CD4-positive, alpha-beta T cell treated with Interleukin-12 subunit alpha and Interleukin-12 subunit beta, for 1 hour (primary cell): ENCODE measurements at regions not wholly inside any gene's neighbourhood (a gene's known extent, or its start where the extent isn't known, plus 50 kb on each side); places are given as distances from the start of the nearest gene placed in this dataset.

ENCODE experiments used
- DNase-seq: peaks from one replicate; pipeline ENCODE4 v3.0.0-alpha.2; 2020

DNA sequence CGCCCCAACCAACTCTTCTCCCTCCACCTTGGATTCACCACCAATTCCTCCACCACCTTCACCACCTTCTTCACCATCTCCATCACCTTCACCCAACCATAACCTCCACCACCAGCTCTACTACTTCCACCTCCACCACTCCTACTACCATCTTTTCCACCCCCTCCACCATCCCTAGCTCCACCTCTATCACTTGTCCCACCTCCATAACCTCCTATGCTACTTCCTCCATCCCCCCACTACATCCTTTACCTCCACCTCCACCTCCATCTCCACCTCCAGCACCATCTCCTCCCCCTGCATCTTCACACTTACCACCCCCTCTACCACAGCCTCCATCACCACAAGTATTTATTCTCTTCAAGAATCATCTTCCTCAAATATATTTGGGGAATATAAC is 254.9 kb upstream of the EGLN3 start:
- DNase-seq = no peak

DNA sequence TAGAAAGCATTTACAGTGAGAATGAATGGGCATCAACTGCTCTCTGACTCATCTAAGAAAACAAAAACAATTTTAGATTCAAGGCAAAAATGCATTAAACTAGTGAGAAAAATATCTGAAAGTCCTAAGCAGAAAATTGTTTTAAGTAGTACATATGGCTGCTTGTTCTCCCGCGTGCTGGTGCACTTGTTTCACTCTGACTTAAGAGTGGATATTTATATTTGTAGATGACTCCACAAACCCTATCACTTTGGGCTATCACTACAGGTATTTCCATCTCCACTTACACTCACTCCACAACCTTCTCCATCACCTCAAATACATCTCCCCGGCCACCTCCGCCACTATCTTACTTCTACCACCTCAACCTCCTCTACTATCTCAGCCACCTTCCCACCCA is 253.9 kb upstream of the EGLN3 start:
- no peak for DNase-seq

DNA sequence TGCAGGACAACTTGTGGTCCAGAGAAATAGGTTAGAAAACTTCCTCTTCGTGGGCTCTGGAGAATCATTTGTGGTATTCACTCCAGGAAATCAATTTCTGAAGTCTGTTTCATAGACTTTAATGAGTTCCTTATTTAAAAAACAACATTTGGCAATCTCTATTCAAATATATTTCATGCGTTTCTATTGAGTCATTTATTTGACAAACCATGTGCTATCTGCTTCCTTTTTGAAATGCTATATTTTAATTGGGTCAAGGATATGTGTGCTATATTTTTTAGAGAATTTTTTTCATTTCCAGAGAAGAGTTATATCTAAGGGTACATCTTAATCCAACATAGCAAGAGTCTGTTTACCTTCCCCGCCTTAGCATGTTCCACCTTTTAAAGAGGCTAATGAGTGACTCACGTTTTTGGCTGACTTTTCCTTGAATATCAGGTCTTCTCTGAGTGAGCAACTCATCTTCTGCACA is 252.4 kb upstream of the EGLN3 start:
- DNase-seq = no peak

DNA sequence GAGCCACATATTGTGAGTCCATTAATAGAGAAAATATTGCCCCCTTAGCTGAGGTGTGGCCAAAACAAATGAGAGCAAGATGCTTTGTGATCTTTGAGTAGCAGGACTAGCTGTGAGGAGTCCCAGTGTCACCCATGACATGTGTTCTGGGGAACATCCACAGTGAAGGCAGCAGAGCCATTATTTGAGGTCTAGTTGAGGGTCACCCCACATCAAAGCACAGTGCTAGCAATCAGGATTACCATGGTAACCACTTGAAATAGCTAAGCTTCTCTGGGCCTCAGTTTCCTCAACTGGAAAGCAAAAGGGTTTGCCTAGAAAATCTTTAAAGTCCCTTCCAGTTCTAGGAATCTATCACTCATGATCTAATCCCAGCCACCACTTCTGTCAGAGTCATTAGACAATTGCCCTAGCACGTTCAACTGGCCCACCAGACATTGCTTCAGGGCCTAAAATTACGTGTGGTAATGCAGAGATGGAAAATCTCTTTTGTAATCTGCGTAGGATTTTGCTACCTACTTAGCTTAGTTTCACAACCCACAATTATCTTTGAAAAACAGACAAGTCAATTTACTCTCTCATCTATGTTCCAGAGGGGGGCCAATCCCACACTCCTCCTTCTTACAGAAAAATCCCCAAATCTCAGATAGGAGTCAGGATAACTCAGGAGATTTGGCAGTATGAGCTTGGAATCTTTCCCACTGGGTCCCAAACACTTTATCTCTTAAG is 251.2 kb upstream of the EGLN3 start:
- DNase-seq = no peak

DNA sequence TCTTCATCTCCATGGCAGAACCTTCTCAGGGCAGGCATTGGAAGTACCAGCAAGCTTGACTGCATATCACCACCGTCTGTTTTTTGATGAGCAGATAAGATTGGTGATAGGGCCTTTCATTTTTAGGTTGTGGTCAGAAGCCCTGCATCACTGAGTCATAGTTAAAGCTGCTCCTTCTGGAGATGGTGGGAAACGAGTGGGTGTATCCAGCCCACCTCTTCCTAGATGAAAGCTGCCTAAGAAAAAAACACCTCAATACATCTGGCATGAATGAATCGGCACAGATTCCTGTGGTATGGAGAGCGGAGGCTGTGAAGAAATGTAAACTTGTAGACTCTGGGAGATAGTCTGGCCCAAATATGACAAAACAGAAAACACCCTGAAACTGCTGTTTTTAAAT is 248.7 kb upstream of the EGLN3 start:
- DNase-seq = no peak

DNA sequence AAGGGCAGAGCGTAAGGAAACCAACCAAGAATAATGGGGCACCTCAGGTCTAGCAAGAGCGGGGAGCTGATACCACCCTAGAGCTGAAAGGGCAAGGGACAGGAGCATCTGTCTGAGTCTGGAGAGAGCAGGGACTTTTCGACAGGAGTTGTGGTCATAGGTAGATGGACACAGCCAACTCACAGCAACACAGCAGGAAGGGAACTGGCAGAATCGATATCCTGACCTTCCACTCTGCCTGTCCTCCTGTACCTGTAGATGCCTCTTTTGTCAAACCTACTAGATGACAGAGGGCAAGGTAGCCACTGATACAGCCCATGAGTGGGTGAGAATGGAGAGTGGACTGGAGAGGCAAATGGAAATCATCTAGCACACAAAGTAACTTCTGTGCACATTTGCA is 247.2 kb upstream of the EGLN3 start:
- no peak for DNase-seq

DNA sequence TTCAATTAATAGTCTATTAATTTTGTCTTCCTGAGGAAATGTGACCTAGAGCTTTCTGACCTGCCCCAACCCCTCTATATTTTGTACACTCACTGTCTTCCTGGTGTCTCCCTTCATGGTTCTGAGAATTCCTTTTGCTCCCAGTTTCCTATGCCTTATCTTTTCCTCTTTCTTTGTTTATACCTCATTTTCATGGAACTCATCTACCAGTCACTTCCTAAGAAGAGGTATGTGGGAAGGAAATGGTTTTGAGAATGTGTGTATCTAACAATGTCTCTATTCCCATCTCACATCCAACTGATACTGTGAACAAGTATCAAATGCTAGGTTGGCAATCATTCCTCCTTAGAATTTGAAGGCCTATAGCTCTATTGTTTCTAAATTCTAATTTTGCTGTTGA is 245.1 kb upstream of the EGLN3 start:
- no peak for DNase-seq

DNA sequence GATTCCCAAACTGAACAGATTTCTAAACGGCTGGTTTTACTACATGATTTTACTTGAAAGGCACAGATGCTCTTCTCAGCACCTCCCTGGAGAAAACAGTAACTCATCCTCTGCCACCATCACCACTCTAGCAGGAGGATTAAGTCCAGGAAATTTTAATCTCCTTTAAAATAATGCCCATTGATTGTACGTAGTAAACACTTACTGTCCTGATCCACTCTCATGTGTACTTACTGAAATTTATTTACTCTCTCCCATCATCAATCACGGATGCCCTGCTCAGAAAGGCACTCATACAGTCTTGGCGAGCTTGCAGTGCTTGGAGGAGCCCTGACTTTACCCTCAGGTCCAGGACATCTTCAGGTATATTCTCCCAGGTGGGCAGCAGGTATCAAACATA is 239.8 kb upstream of the EGLN3 start:
- DNase-seq = no peak

DNA sequence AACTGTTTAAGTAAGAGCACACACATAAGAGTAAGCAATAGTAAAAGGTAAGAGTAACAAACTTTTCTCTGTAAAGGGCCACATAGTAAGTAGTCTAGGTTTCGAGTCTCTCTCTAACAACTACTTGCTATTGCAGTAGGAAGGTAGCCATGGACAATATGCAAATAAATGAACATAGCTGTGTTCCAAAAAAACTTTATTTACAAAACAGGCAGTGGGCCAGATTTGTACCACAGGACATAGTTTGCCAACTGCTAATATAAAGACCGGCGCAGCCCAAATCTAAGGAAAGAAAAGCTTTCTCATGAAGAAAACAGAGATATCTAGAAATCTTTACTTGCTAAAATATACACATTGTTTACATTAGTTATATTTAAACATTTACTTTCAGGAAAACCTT is 239.0 kb upstream of the EGLN3 start:
- DNase-seq = no peak

DNA sequence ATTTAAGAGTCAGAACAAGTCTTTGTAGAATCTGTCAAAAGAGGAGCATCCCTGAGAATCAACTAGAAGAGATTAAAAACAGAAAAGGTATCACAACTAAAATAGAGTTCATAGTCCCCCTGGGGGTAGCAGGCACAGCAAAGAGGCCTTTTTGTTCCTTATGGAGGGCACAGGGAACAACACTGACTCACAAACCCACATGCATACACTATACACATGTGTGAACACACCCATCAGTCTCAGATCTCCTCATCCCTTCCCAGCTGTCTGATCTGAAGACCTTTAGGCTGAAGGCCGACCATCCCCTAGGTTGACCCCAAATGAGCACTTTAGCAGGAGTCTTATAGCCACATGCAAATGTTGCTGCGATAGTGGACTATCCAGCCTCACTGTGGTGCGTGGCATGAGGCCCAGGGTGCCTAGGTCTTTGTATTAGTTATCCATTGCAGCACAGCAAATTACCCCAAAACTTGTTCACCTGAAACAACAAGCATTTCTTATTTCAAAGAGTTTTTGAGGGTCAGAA is 236.7 kb upstream of the EGLN3 start:
- DNase-seq = no peak

DNA sequence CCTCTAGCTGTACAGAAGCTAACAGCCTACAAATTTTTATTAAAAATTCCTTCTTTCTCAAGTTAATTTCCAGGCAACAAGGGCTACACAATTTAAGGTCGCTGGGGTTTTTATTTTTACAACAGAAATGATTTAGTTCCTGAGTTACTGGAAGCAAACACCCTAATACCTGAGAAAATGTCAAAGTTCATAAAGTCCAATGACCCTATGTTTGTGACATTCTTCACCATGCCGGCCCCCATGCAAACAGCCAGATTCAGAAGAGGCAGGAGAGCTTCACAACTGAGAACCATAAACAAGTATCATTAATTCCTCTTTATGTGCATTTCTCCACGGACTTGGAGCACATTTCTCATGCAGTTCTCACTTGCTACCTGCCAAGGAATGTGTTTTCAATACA is 236.2 kb upstream of the EGLN3 start:
- no peak for DNase-seq

DNA sequence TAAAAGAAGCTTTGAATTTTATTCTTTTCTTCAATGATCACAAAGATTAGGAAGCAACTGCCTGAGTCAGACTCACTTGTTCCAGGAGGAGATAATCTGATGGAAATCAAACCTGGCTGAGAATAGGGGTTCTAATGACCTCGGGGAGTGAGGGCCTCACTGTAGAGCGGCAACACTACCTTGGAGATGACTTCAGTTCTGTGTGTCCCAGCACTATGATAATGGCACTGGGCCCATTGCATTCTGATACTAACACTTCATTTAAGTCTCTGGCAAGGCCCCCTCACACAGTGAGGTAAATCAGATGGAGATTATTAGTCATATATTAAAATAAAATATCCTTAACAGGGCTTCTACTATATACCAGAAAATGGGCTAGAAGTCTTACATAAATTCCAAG is 233.3 kb upstream of the EGLN3 start:
- no peak for DNase-seq

DNA sequence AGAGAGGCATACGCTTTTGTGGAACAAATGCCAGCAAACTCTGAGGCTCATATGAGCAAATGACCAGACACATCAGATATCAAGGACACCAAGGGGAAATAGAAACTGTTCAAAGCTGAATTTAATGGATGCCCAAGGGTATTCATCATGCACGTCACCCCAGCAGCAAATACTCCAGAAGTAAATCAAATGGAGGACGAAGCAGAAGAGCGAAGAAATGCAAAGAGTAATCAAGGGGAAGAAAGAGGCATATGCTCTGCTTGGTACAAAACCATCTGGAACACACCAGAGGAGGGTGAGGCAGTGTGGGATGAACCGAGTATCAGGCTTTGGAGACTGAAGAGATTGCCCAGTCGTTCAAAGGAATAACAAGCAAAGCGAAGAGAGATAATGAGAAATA is 232.6 kb upstream of the EGLN3 start:
- no peak for DNase-seq

DNA sequence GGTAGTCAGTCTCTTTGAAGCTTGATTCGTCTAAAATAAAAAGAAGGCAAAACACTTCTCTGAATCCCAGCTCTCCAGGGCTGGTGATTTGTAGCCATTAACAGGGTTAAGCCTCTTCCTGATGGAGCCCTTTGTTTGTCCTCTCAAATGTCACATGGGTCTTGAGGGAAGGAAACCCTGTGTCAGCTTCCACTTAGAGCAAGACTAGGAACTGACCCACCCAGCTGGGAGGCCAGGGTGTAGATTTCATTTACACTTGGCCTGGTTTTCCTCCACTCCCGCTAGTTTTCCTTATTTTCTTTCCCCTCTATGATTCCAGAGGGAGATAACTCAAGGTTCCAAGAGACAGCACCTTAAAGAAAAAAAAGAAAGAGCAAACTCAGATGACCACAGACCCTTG is 230.5 kb upstream of the EGLN3 start:
- DNase-seq = no peak

DNA sequence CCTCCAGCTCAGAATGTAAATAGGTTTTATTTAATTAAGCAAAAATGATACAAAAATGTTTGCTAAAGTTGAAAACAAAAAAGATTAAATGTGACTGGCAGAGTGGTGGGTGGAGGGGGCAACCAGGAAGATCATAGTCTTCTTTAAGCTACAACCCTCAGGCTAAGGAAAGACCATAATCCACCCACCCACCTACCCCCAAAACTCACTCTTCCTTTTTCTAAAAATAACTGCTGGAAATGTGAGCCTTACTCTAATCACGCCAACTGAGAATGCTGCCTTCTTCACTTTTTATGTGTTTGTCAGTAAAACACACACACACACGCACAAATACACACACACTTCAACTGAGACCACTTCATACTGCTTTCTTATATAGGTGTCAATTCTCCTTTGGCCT is 230.0 kb upstream of the EGLN3 start:
- DNase-seq = no peak

DNA sequence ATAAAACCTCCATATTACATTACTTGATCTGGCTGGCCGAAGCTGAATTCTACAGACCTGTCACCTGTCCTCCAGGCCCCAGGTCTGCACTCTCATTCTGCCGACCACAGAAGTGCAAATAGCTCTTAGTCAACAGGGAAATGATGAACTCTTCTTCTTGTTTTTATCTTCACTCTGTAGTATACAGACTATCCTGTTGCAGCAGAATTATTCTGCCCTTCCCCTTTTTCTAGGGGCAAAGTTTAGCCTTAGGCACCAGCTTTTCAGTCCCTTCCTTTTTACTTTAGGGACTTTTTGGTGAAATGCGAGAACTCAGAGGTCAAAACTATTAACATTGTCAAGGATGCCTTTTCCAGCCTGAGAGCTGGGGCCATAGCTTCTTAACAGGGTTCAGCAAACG is 229.6 kb upstream of the EGLN3 start:
- DNase-seq = no peak

DNA sequence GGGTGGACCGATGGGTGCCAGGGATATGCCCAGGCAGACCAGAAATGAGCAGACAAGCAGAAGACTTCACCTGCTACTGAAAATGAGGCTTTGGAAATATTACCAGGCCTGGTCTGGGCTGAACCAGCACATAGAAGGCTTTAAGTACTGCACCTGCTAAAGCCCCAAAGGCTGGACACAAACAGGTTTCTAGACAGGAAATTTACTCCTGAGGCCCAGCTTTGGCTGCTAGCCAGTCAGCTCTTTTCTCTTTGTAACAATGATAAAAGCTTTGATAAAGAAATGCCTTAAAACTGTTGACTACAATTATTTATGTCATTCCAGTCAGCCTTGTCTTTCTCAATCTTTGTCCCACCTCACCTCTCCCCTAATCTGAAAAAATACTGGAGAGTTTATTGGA is 228.9 kb upstream of the EGLN3 start:
- DNase-seq = no peak

DNA sequence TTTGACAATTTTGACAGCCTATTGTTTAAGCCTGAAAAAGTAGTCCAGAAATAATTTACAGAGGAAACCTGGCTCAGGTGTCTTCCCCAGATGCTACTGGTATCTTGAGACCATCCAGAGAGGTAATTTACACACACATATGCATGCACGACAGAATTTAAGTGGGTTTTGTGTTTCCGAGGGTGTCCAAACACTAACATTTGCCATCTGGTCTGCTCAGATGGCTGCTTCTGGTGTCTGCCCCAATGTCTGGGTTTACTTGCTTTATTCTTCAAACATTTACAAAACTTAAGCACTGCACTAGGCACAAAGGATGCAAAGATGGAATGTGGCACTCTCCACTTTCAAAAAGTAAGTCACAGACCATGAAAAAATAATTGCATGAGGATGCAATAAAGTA is 226.6 kb upstream of the EGLN3 start:
- no peak for DNase-seq

DNA sequence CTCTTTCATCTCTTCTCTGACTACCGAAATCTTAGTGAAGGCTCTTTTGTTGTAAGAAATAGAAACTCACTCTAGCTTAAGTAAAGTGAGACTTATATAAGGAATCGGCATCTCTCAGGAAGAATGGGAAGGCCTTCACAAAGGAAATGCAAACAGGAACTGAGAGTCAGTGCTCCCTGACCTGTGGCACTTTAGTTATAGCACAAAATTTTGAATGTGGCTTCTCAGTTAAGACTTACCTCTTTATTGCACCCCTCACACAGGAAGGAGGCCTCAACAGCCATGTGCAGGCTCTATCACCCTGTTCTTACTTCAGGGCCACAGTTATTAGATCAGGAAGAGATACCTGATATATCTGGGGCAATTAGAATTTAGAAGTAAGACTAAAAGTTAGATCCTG is 224.7 kb upstream of the EGLN3 start:
- no peak for DNase-seq

DNA sequence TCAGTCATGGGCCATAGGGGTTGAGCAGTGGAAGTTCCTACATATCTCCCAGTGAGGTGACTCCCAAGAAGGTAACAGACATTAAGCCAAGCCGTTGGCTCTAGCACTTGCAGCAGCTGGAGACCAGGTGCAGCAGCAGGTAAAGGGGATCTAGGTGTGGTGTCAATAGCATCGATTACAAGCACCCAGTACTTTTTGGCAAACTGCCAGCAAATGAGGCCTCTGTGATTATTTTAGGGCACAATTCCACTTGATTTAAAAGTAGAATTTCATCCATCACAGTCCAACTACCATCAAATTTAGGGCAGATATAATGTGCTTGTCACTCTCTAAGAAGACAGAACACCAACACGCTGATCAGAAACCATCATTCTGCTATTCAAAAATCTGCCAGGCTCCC is 224.1 kb upstream of the EGLN3 start:
- DNase-seq = no peak

DNA sequence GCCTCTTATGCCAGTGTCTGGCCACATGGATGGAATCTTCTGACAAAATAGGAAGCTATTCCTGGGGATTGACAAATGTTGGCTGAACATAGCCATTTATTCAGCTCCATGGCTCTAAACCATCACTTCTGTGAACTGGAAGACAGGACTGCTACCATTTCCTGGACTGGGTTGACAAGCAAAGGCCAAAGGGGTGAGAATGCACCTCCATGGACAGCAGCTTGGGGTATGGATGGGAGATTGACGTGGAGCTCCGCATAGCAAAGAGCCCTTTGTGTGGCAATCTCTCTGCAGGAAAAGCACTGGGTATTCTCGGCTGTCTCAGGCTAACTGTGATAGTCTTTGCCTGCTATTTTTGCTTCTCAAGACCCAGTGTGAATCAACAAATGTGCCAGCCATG is 223.0 kb upstream of the EGLN3 start:
- DNase-seq = no peak

DNA sequence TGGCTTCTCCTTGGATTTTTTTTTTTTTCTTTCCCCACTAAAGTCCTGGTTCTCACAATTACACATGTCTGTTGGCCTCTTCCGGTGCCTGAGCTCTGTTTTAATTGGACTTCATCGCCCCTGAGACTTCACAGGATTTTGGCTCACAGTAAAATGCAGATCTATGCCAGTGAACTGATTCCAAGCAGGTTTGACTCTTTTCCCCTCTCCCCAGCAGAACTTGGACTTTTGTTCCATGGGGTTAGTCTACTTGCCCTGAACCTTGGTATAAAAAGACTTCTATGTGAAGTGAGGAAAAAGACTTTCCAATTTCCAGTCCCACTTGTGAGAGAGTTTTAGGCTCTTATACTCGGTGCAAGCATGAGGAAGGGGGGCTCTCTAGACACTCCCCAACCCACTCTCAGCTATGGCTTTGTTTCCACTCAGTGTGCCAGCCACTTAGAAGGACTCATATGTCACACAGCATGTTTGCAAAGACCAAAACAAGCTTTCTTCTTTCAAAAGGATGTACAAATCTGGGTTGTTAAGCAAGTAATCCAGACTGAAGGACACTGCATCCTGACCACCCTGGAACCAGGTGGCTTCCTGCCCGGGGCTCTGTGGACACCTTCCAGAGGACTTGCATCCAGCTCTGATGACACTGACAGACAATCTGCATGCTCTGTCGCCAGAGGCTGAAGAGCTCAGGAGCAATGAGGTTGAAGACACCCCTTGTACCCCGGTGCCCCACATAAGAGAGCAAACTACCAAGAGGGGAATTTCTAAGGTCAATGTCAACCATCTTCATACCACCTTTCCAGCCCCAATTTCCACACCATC is 221.9 kb upstream of the EGLN3 start:
- DNase-seq = no peak

DNA sequence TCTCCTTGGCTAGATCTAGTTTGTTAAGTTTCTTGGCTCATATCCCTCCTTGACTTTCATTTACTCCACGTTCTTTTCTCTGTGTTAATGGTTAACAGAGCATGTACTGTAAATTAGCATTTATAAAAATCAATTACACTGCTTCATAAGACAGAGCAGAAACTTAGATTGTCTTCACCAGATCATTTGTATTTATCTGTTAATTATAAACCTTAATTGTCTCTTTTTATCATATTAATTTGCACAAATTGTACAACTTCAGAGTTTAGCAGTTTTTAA is 221.2 kb upstream of the EGLN3 start:
- no peak for DNase-seq

DNA sequence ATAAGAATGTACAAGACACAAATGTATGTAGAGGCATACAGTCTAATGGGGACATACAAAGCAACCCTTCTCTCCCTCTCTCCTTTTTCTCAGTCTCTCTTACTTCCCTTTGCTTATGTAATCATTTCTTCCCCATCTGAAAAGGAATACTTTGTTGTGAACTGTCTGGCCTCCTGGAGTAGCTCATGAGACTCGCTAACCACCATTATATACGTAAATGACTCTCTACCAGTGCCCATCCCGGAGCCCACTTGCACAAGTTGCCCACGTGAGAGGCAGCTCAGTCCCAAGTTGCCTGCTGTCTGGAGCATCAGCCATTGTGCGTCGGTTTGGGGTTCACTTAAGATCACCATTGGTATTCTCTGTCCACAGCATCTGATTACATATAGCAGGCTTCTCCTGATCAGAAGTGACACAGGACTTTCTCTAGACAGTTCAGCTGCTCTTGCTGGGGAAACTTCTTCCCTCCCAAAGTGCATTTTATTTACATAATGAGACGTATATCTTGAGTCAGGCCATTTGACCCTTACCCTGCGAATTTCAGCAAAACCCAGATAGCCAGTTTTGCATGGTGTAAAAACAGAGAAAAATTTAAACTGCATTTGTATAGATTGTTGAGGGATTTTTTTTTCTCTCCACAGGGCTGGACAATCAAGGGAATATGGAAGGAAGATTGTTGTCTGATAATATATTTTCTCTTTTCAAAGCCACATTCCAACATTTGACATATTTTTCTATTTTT is 220.7 kb upstream of the EGLN3 start:
- no peak for DNase-seq
